GM11168 (cell line): ENCODE measurements at regions not wholly inside any gene's neighbourhood (a gene's known extent, or its start where the extent isn't known, plus 50 kb on each side); places are given as distances from the start of the nearest gene placed in this dataset.
"Not testable (repeated sequence)": the region's sequence is repeated elsewhere in the genome, so short reads cannot be mapped to it uniquely, and the experiment has no call there.

ENCODE experiments used
- in situ Hi-C: fragments of 300-500 bp; cut with MboI; formaldehyde crosslinking; loops from one replicate; pipeline ENCODE4 v1.12.0; 2022; ENCODE audit warnings: low sequenced_read_pairs; ENCODE audit not compliant: unreplicated experiment

GRCh38 chr5:56633950-56634349 is 181.4 kb upstream of the MAP3K1 start:
- in situ Hi-C loops = no loop called here

- in situ Hi-C loops = no loop called here
Measured at GRCh38 chr5:56632939-56633338, 182.4 kb upstream of the MAP3K1 start.

GRCh38 chr5:56632199-56632598 is 183.2 kb upstream of the MAP3K1 start:
- in situ Hi-C loops = no loop called here

GRCh38 chr5:56631719-56632118 is 183.6 kb upstream of the MAP3K1 start:
- in situ Hi-C loops = no loop called here

- in situ Hi-C loops = not testable (repeated sequence)
Measured at GRCh38 chr5:56628616-56629015, 186.7 kb upstream of the MAP3K1 start.

- in situ Hi-C loops = no loop called here
Measured at GRCh38 chr5:56625541-56625940, 189.8 kb upstream of the MAP3K1 start.

GRCh38 chr5:56624751-56625150 is 190.6 kb upstream of the MAP3K1 start:
- in situ Hi-C loops = no loop called here

- in situ Hi-C loops = no loop called here
Measured at GRCh38 chr5:56622141-56622540, 193.2 kb upstream of the MAP3K1 start.

GRCh38 chr5:56620903-56621677 is 194.3 kb upstream of the MAP3K1 start:
- in situ Hi-C loops = no loop called here

GRCh38 chr5:56617998-56618397 is 197.4 kb upstream of the MAP3K1 start:
- in situ Hi-C loops = no loop called here

GRCh38 chr5:56616454-56617160 is 198.7 kb upstream of the MAP3K1 start:
- in situ Hi-C loops = no loop called here

- in situ Hi-C loops = no loop called here
Measured at GRCh38 chr5:56615361-56616153, 199.8 kb upstream of the MAP3K1 start.

- in situ Hi-C loops = no loop called here
Measured at GRCh38 chr5:56612759-56613158, 202.6 kb upstream of the MAP3K1 start.

- in situ Hi-C loops = no loop called here
Measured at GRCh38 chr5:56612353-56612752, 203.0 kb upstream of the MAP3K1 start.

GRCh38 chr5:56610093-56610698 is 205.2 kb upstream of the MAP3K1 start:
- in situ Hi-C loops = no loop called here

GRCh38 chr5:56608217-56608925 is 207.0 kb upstream of the MAP3K1 start:
- in situ Hi-C loops = no loop called here

GRCh38 chr5:56607551-56607950 is 207.8 kb upstream of the MAP3K1 start:
- in situ Hi-C loops = no loop called here

- in situ Hi-C loops = no loop called here
Measured at GRCh38 chr5:56607074-56607473, 208.3 kb upstream of the MAP3K1 start.

GRCh38 chr5:56606192-56606591 is 209.2 kb upstream of the MAP3K1 start:
- in situ Hi-C loops = no loop called here

GRCh38 chr5:56605231-56605630 is 210.1 kb upstream of the MAP3K1 start:
- in situ Hi-C loops = no loop called here
